ENCODE measurements at regions not wholly inside any gene's neighbourhood (a gene's known extent, or its start where the extent isn't known, plus 50 kb on each side); places are given as distances from the start of the nearest gene placed in this dataset.
A peak's percentile ranks its signal among the peaks of the same experiment; 100 is the strongest.

- DNase-seq, result no peak
- intact Hi-C loops (cut with DNase I), result no loop called here
These were observed 281.0 kb upstream of the C11orf87 start for GRCh38 chr11:109140857-109141515.

DNA sequence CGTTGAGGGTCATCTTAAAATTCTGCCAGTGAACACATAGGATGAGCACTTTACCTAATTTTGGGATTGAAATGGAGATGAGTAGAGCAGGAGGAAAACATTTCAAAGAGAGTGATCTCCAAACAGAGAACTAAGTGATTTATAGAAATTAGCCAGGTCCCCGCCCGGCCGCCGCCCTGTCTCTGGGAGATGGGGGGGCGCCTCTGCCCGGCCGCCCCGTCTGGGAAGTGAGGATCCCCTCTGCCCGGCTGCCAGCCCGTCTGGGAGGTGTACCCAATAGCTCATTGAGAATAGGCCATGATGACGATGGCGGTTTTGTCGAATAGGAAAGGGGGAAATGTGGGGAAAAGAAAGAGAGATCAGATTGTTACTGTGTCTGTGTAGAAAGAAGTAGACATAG is 276.7 kb upstream of the C11orf87 start:
- no peak for DNase-seq
- intact Hi-C loops (cut with DNase I), result no loop called here

- DNase-seq, result no peak
- intact Hi-C loops (cut with DNase I), result no loop called here
These were observed 274.3 kb upstream of the C11orf87 start for GRCh38 chr11:109147726-109148125.

GRCh38 chr11:109148669-109149068 is 273.3 kb upstream of the C11orf87 start:
- no peak for DNase-seq

DNA sequence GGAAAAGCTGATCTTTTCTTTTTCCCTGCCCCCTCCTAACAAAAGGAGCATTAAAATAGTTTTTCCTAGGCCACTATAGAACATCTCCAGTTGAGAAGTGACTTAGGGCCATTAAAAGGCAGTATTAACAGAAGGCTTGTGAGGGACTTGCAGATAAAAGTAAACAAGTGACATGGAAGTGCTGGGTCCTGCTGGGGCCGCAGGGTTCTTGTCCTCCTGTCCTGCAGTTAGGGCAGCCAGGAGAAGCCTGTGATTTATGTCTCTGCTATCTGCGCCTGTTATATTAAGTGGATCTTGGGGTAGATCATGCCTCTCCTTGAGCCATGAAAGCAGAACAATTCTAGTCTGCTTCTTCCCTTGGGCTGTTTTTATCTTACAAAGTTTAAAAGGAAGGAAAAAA is 271.4 kb upstream of the C11orf87 start:
- no peak for DNase-seq
- intact Hi-C loops (cut with DNase I), result no loop called here

More at GRCh38 chr11:109148669-109149068, 273.3 kb upstream of the C11orf87 start:
- intact Hi-C loops (cut with DNase I), result no loop called here

GRCh38 chr11:109153836-109154235 is 268.2 kb upstream of the C11orf87 start:
- DNase-seq, result no peak
- intact Hi-C loops (cut with DNase I), result no loop called here

GRCh38 chr11:109155291-109155690 is 266.7 kb upstream of the C11orf87 start:
- intact Hi-C loops (cut with DNase I), result no loop called here
- no peak for DNase-seq

GRCh38 chr11:109165035-109165434 is 257.0 kb upstream of the C11orf87 start:
- intact Hi-C loops (cut with DNase I), result no loop called here

DNA sequence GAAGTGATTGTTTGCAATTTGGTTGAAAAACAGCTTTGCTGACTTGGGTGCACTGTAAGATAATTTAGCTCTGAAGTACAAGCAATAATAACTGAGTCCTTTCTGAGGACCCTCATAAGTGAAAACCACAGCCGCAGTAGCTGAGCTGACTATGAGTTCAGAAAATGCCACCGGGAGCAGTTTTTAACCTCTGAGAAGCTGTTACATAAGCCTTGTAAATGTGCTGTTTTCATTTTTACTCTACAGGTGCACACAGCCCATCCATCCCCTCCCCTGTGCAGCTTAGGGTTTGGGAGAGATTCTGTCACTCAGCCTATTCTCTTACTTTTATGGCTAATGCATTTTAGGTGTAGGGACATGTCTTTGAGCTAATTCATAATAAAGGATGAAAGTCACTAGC is 255.5 kb upstream of the C11orf87 start:
- intact Hi-C loops (cut with DNase I), result no loop called here
- DNase-seq, result no peak

More at GRCh38 chr11:109165035-109165434, 257.0 kb upstream of the C11orf87 start:
- DNase-seq, result peak in 7 of 42 donors; percentile 9 to 42 (median 17)

GRCh38 chr11:109173504-109173903 is 248.5 kb upstream of the C11orf87 start:
- DNase-seq, result no peak
- intact Hi-C loops (cut with DNase I), result no loop called here

GRCh38 chr11:109184376-109184775 is 237.6 kb upstream of the C11orf87 start:
- intact Hi-C loops (cut with DNase I), result no loop called here
- DNase-seq, result no peak

DNA sequence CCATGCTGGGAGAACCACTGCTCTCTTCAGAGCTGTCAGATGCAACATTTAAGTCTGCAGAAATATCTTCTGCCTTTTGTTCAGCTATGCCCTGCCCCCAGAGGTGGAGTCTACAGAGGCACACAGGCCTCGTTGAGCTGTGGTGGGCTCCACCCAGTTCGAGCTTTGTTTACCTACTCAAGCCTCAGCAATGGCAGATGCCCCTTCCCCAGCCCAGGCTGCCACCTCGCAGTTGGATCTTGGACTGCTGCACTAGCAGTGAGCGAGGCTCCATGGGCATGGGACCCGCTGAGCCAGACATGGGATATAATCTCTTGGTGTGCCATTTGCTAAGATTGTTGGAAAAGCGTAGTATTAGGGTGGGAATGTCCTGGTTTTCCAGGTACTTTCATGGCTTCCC is 229.1 kb upstream of the C11orf87 start:
- DNase-seq, result no peak
- intact Hi-C loops (cut with DNase I), result no loop called here

GRCh38 chr11:109193880-109194279 is 228.1 kb upstream of the C11orf87 start:
- DNase-seq, result no peak
- intact Hi-C loops (cut with DNase I), result no loop called here

DNA sequence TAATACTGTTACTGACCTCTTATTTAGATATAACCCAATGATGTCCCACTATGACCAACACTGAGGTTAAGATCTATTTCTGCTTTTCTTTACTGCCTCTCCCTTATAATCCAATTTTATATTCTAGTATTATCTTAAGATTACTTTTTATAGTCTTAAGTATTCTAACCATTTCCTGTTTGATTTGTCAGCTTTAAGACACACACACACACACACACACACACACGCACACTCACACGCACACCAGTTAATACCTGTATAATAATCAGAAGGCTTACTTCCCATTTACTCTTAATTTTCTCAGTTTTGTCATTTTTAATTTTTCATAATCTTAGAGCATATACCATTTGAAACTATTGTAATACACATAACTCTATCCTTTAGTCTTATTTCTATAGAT is 226.0 kb upstream of the C11orf87 start:
- intact Hi-C loops (cut with DNase I), result no loop called here
- no peak for DNase-seq

DNA sequence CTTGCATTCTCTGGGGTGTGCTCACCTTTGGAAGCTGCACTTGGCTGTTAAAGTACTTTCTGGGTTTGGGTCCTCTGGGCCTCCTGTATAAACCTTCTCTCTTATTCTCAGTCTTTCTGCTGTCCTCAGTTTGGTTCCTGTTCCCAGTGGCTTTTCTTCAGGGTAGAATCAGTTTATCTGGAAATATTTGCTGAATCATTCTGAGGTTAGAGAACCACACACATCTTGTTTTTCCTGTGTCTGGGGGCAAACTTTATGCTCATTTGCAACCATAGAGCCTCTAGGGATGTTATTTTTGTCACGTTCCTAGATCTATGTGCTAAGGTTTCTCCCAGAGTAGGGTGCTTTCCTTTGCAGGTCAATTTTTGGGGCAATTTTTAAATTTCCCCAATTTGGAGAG is 224.3 kb upstream of the C11orf87 start:
- no peak for DNase-seq
- intact Hi-C loops (cut with DNase I), result no loop called here

GRCh38 chr11:109203176-109203575 is 218.8 kb upstream of the C11orf87 start:
- no peak for DNase-seq
- intact Hi-C loops (cut with DNase I), result no loop called here

- intact Hi-C loops (cut with DNase I), result no loop called here
- no peak for DNase-seq
These were observed 216.7 kb upstream of the C11orf87 start for GRCh38 chr11:109205312-109205711.

DNA sequence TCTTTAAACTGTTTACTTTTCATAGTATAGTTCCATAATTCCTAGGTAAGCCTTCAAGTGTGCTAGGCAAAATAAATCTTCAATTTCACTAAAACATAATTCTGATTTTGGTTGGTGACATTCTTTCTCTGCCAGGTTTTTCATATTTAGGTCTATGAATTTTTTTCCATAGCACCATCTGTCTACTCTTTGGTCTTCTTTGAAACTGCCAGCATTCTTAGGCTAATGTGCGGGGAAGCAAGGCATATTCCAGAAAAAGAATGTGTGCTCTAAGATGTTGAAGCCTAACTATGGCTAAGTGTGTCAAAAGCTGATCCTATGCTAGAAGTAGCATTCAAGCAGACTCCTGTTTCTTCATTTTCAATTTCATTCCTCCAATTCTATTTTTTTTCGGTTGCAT is 213.9 kb upstream of the C11orf87 start:
- intact Hi-C loops (cut with DNase I), result no loop called here

DNA sequence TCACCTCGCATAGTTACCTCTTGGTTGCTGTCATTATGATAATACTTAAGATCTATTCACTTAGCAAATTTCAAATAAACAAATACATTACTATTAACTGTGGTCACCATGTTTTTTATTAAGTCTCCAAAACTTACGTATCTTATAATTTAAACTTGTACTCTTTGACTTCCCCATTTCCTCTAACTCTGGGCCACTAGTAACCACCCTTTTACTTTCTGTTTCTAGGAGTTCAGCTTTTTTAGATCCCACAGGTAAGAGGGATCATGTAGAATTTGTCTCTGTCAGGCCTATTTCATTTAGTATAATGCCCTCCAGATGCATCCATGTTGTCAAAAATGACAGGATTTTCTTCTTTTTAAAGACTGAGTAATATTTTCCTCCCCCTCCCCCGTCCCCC is 212.4 kb upstream of the C11orf87 start:
- intact Hi-C loops (cut with DNase I), result no loop called here
- no peak for DNase-seq

More for the DNA sequence above, 213.9 kb upstream of the C11orf87 start:
- DNase-seq, result no peak

- DNase-seq, result no peak
- intact Hi-C loops (cut with DNase I), result no loop called here
These were observed 200.8 kb upstream of the C11orf87 start for GRCh38 chr11:109221190-109221589.

- intact Hi-C loops (cut with DNase I), result no loop called here
- DNase-seq, result no peak
These were observed 199.2 kb upstream of the C11orf87 start for GRCh38 chr11:109222761-109223160.

GRCh38 chr11:109223451-109223850 is 198.5 kb upstream of the C11orf87 start:
- intact Hi-C loops (cut with DNase I), result no loop called here

More at GRCh38 chr11:109223451-109223850, 198.5 kb upstream of the C11orf87 start:
- no peak for DNase-seq

Measured in head of caudate nucleus (tissue), 42 donors.